OCI-M1 (cell line): ENCODE measurements at regions not wholly inside any gene's neighbourhood (a gene's known extent, or its start where the extent isn't known, plus 50 kb on each side); places are given as distances from the start of the nearest gene placed in this dataset.
A peak's percentile ranks its signal among the peaks of the same experiment; 100 is the strongest.
"Not testable (repeated sequence)": the region's sequence is repeated elsewhere in the genome, so short reads cannot be mapped to it uniquely, and the experiment has no call there.

ENCODE experiments used
- DNase-seq: peaks from one replicate; lab custom pipeline; 2025; lab: John Stamatoyannopoulos, UW

GRCh38 chr6:153984811-153985210, 54.2 kb upstream of the OPRM1 start:
- peak; percentile 33 for DNase-seq

GRCh38 chr6:153980171-153980570, 58.9 kb upstream of the OPRM1 start:
- DNase-seq: peak; percentile 15

DNA sequence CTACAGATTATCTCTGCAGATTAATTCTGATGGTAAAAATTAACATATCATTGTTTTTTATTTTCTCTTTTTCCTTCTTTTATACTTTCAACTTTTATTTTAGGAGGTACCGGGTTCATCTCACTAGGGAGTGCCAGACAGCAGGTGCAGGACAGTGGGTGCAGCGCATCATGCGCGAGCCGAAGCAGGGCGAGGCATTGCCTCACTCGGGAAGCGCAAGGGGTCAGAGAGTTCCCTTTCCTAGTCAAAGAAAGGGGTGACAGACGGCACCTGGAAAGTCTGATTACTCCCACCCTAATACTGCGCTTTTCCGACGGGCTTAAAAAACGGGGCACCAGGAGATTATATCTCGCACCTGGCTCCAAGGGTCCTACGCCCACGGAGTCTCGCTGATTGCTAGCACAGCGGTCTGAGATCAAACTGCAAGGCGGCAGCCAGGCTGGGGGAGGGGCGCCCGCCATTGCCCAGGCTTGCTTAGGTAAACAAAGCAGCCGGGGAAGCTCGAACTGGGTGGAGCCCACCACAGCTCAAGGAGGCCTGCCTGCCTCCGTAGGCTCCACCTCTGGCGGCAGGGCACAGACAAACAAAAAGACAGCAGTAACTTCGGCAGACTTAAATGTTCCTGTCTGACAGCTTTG, 60.0 kb upstream of the OPRM1 start:
- DNase-seq: not testable (repeated sequence)

DNA sequence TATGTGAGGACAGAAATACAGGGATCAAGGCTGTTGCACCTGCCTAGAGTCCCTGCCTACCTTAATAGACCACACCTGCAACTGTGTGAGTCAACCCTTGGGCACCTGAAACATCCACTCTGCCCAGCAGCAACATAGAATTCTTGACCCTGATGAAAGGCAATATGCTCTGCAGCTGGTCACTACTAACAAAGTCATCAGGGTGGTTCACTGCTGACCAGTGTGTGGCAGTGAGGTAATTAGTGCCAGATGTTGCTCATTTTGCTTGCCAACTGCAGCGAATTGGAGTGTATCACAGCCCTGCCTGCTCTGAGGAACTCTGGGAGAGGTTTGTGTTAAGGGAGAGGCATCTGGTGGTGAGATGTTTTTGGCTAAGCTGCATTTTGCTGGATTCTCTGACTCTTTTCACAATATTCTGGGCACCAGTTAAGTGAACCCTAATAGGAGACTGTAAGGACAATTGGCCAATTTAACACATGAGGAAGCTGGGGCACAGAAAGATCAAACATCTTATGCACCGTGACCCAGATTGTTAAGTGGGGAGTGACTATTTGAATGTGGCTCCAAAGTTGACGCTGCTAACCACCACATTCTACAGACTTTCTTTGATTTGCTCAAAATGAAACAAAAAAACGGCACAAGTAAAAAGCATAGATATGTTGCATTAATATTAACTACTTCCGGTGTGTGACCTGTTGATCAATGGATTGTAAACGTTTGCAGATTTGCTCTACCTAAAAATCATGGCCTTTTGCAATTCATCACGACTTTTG, 61.9 kb upstream of the OPRM1 start:
- DNase-seq: no peak

DNA sequence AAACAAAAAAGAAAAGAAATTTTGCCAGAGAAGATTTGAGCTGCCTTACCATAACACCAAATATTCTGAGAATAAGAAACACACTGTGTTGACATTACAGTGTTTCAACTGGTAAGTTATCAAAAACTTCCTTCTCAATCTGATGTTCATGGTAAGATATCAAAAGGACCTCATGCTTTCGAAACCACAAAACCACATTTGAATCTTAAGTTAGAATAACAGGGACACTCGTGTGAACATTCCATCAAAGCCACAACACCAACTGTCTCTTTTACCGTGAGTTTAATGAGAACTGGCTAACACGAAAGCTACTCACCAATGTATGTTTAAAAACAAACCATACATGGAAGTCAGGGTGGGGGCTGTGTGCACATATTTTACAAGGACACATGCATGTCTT, 73.0 kb upstream of the OPRM1 start:
- DNase-seq: peak; percentile 87

DNA sequence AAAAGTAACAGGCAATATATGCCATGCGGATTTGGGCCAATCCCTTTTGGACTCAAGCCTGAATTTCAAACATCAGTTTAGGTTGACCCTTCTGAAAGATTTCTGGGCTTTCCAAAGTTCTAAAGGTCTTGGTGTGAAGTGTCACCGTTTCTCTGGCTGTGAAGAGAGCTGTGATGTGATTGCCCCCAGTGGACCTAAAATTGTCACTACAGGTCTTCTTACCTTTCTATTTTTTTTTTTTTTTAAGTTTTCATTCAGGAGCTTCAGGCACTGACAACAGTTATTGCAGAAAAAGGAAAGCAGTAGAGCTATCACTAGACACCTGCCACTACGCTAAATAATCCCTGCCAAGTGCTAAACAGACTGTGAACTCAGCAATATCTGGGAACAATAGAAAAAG, 75.7 kb upstream of the OPRM1 start:
- peak; percentile 23 for DNase-seq

GRCh38 chr6:153962555-153962954, 76.5 kb upstream of the OPRM1 start:
- DNase-seq: no peak

DNA sequence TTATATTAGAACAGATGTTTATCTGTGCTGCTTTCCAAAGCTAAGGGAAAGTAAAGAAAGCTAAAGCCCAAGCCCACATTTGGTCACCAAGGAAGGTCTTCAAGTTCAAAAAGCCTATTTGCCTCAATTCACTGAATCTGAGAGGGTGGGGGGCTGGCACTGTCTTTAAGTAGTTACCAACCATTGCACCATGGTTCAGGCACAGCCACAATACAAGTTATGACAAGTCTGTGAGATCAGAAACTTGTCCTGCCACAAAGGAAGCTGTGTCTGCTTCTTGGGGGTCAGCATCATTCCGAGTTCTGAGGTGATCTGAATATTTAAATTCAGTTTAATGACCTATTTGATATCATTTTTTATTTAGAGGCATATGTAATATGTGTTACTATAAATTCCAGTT, 78.3 kb upstream of the OPRM1 start:
- DNase-seq: no peak

DNA sequence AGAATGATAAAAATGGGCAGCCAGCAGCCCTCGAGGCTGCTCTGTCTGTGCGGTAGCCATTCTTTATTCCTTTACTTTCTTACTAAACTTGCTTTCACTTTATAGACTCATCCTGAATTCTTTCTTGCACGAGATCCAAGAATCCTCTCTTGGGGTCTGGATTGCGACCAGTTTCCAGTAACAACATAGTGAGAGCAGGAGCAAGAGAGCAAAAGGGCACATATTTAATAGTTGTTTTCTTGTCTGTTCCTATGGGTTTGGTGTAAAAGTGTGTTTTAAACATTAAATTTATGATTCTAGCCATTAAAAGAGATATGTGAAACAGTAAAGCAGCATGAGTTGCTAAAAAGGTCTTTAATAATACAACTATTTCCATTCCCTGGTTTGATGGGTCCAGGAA, 78.8 kb upstream of the OPRM1 start:
- no peak for DNase-seq

DNA sequence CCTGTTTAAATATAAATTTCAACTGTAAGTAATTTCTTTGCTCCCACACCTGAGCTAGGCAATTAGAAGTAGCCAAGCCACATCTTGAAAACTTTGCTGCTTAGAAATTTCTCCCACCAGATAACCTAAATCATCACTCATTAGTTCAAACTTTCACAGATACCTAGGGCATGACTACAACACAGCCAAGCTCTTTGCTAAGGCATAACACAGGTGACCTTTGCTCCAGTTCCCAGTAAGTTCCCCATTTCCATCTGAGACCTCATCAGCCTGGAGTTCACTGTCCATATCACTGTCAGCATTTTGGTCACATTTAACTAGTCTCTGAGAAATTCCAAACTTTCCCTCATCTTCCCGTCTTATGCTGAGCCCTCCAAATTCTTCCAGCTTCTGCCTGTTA, 79.8 kb upstream of the OPRM1 start:
- peak; percentile 43 for DNase-seq

DNA sequence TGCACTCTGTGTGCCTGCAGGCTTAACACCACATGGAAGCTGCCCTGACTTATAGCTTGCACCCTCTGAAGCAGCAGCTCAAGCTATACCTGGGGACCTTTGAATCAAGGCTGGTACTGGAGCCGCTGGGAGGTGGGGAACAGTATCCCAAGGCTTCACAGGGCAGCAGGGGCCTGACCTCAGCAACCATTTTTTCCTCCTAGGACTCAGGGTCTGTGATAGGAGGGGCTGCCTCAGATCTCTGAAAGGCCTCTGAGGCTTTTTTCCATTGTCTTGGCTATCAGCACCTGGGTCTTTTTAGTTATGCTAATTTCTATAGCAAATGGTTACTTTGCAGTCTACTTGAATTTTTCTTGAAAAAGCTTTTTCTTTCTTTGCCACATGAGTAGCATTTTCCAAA, 80.2 kb upstream of the OPRM1 start:
- DNase-seq: no peak

GRCh38 chr6:153957394-153957793, 81.6 kb upstream of the OPRM1 start:
- DNase-seq: peak; percentile 23

DNA sequence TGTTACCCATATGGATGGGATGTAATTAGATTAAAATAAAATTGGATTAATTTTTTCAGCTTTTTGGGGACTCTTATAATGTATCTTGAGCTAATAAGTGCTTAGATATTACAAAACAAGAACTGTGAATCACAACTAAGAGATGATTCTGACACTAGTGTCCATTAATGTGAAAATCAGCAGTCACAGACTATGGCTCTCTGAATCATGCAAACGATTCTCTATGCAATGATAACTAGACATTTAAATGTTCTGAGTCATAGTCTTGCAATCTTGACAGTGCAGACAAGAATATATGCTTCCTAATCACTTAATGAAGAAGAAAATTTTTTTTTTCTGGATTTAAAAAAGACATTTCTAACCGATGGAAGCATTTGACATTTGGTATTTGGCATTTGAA, 82.2 kb upstream of the OPRM1 start:
- peak; percentile 15 for DNase-seq

- no peak for DNase-seq
Observed at GRCh38 chr6:153949616-153950015, 89.4 kb upstream of the OPRM1 start.

DNA sequence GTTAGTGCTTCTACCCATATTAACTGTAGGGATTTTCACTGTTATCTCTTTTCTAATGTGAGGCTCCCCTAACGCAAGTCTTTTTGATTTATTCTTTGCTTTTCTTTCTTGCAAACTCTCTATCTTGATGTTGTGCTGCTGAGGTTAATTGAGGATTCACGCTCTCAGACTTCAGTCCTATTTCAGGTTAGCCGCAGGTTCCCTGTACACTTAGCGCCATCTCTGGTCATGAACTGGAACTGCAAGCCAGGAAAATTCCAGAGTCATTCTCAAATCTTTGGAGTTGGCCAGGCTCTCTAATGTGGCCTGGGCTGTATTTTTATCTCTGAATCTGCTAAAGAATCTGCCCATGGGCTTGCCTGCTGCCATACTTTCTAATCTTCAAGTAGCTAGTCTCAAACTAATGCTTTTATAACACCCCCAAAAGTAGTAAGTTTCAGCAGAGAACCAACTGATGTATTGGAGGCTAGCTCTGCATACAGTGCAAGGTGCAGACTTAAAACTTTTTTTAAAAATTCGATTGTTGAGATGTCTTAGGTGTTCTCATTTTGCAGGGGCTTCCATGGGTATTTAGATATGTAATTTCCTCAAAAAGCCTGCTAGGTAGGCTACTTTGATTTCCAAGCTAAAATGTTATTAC, 91.1 kb upstream of the OPRM1 start:
- peak; percentile 79 for DNase-seq

DNA sequence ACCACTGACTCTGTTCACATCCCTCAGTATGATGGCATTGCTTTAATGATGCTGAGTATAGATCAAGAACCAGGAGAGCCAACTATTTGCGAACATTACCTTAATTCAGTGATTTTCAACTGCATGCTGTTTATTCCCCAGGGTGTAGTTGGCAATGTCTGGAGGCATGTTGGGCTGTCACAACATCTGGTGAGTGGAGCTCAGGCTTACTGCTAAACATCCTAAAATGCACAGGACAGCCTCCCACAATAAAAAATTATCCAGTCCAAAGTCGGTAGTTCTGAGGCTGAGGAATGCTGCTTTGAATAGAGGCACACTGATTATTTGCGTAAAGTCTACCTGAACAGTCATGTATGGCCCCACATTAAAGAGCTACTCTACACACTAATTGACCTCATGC, 94.8 kb upstream of the OPRM1 start:
- DNase-seq: no peak

DNA sequence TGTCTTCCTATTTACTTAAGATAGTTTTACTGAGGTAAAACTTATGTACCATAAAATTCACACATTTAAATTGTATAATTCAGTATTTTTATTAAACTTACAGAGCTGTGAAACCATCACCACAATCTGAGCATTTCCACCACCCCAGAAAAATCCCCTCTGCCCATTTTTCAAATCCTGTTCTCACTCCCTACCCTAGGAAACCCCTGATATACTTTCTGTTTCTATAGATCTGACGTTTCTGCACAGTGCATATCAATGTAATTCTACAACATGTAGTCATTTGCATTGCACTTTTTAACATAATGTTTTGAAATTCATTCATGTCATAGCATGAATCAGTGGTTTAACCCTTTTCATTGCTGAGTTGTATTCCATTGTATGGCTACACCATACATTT, 96.7 kb upstream of the OPRM1 start:
- DNase-seq: no peak

DNA sequence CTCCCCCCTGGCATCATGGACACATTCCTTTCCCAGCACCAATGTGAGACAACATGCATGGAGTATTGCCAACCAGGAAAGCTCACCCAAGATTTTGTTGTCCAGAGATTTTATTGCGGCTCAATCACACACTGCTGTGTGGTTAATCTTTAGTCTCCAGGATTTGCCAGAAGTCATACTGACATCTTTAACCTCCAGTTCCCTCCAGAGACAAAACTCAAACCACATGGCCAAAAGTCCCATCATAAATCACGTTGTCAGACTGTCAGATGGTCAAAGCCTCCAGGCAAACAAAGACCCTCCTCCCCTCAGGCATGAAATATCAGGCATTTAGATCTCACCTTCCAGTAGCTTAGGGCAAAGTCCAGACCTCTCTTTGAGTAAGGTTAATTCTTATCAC, 97.3 kb upstream of the OPRM1 start:
- no peak for DNase-seq

- DNase-seq: no peak
Observed at GRCh38 chr6:153938876-153939275, 100.2 kb upstream of the OPRM1 start.

DNA sequence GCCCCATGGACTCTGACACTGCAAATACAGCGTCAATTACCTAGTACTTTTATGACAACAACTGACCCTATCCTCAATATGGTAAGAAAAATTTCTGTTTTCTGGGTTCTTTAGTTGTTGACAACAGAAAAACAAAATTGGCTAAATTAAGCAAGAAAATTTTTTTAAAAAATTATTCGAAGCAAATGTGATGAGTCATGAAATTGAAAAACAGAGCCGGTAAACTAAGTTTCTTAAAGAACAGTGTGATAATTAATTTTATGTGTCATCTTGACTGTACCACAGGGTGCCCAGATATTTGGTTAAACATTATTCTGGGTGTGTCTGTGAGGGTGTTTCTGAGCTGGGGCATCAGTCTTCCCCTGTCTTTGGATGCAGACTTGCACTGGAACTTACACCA, 107.6 kb upstream of the OPRM1 start:
- no peak for DNase-seq

DNA sequence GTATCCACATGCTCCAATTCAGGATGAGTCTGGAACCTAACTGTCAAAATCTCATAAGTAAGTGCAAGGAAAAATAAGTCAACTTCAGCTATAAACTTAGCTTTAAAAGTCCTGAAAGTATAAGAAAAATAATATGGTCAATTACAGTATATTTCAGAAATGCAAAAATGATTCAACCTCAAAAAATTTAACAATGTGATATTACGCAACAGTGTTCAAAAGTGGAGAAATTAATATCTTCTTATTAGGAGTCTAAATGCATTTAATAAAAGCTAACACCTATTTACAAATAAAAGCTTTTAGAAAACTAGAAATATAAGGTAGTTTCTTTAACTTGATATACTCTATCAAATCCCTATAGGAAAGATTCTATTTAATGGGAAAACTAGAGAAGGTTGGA, 111.2 kb upstream of the OPRM1 start:
- no peak for DNase-seq

DNA sequence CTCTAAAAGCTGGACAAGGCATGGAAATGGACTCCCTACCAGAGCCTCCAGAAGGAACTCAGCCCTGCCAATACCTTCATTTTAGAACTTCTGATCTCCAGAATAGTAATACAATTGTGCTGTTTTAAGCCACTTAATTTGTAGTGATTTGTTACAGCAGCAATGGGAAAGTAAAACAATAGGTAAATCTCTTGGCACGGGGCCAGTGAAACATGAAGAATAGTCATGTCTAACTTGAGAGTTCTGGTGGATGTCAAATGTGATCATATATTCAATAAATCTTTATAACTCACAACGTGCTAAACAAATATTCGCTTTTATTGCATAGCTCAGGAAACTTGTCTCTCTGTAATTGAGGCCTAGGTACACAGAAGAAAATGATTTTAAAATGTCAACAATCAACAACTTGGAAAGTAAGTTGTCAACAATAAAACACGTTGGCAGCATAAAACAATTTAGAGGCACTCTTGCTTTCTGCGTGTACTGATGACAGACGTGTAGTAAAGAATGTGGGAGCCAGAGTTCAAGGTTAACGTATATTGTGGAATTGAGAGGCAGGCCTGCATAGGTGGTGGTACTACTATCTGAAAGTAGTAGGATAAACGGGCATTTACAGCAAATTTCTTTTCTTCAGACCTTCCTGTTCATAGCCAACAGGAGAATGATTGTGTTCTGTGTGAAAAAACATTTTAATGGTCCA, 140.5 kb upstream of the OPRM1 start:
- no peak for DNase-seq

DNA sequence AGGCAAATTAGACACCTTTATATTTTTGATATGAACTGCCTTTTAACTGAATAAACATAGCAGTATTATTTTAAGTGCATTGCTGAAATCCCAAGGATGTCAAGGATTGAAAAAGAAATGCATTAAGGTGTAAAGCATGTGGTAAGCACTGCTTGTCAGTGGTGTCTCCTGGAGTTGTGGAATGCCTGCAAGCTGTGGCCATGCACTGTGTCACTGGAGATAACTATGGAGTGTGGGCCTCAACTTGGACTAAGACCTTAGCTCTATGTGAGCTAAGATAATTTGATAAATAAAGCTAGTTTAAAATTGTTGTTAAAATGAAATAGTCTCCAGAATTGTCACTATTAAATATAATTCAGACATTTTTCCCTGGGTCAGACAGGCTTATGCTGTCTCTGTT, 156.6 kb upstream of the OPRM1 start:
- DNase-seq: no peak
